T-helper 2 cell (primary cell): ENCODE measurements at regions not wholly inside any gene's neighbourhood (a gene's known extent, or its start where the extent isn't known, plus 50 kb on each side); places are given as distances from the start of the nearest gene placed in this dataset.
"Not testable (repeated sequence)": the region's sequence is repeated elsewhere in the genome, so short reads cannot be mapped to it uniquely, and the experiment has no call there.

Source experiments
- DNase-seq, 5 experiments: peaks; one replicate each; pipeline versions ENCODE4 v3.0.0 to v3.0.0-alpha.2; 2012 to 2022

DNA sequence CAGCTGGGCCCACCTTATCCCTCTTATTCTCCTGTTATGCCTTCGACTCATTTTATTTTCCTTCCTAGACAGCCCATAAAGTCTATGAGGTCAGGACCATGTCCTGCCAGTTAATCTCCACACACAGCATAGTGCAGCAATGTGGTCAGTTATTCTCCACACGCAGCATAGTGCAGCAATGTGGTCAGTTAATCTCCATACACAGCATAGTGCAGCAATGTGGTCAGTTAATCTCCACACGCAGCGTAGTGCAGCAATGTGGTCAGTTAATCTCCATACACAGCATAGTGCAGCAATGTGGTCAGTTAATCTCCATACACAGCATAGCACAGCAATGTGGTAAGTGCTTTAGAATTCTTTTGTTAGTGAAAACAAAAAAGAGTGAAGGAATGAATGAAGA is 77.8 kb downstream of the TEX36 start:
- no peak for DNase-seq

DNA sequence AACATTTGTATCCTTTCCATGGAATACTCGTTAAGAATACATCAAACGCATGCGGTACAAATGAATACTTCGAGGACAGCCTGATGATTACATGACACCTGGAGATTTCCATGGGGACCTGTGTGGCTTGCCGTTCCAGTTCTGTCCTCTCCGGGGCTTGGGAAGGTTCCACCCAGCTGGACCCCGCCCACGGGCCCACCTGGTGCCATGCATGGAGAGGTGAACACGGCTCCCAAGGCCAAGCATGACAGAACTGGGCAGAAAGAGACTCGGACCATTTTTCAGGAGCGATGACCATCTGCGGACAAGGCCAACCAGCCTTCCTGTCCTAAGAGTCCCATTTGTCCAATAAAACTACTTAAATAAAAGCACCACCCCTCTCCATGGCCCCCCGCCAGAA is 80.1 kb downstream of the TEX36 start:
- DNase-seq, result no peak

DNA sequence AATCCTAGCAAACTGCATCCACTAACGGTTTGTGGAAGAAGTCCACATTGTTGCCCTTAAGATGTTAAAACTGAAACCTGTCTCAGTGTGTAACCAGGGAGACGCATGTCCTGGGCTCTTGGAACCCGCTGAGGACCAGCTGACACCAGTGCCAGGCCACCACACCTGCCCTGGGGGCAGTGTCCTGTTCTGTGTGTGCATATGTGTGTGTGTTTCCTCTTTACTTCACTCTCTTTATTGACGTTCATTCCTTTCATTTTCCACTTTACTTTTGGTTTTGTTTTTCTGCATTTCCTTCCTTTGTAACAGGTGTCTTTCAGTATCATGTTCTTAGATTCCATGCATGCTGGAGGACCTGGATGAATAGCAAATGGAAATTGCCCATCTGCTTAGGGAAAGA is 83.8 kb downstream of the TEX36 start:
- peak in 1 of 5 experiments; percentile 5 for DNase-seq

- no peak for DNase-seq
Measured at GRCh38 chr10:125595911-125596310, 87.1 kb downstream of the TEX36 start.

DNA sequence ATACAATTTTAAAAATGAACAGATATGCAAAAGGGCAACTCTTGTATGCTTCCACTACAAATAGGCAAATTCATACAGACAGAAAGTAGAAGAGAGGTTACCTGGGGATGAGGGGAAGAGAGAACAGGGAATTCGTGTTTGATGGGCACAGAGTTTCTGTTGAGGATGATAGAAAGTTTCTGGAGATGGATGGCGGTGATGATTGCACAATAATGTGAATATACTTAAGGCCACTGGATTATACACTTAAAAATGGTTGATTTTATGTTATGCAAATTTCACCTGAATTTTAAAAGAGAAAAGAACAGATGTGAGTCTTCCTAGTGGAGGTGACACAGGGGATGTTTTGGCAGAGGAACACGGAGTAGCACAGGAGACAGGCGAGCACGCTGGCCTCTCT is 89.3 kb downstream of the TEX36 start:
- no peak for DNase-seq

DNA sequence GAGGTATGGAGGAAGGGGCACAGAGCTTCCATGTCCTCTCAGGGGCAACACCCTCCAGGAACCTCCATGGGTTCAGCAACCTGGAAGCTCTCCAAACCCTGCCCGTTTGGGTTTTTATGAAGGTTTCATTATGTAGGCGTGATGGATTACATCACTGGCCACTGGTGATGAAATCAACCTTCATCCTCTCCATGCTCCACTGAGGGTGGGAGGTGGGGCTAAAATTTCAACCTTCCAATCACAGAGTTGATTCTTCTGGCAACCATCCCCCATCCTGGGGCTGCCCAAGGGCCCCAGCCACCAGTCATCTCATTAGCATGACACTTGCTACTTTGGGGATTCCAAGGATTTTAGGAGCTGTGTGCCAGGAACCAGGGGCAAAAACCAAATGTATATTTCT is 90.1 kb downstream of the TEX36 start:
- DNase-seq, result no peak

GRCh38 chr10:125591886-125592285 is 91.1 kb downstream of the TEX36 start:
- DNase-seq, result no peak

DNA sequence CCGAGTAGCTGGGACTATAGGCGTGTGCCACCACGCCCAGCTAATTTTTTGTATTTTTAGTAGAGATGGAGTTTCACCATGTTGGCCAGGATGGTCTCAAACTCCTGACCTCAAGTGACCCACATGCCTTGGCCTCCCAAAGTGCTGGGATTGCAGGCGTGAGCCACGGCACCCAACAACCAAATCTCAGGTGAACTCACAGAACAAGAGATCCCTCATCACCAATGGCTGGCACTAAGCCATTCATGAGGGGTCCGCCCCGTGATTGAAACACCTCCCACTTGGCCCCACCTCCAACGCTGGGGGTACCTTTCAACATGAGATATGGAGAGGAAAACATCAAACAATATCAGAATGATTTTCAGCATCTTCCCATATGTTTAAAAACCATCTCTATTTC is 94.2 kb downstream of the TEX36 start:
- not testable (repeated sequence) for DNase-seq

- DNase-seq, result no peak
Measured at GRCh38 chr10:125584954-125585353, 98.0 kb downstream of the TEX36 start.

DNA sequence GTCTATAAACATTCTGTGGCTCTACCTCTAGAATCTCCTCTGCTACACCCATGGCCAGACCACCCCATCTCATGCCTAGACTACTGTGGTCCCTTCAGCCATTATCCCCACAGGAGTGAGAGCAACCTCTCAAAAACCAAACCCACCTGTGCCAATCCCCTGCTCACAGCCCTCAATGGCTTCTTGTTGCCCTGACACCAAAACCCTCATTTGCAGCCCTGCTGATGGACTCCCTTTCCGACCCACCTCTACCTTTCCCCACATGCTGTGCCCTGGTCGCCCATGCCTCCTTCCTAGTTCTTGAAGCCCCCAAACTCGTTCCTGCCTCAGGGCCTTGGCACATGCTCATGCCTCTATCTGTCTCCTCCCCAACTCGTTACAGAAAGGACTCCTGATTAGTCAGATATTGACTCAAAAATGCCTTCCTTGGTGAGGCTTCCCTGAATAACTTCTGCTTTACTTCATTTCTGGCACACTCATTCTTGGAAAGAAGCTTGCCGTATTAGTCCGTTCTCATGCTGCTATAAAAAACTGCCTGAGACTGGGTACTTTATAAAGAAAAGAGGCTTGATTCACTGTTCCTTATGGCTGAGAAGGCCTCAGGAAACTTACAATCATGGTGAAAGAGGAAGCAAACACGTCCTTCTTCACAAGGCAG is 104.2 kb downstream of the TEX36 start:
- no peak for DNase-seq

- no peak for DNase-seq
Measured at GRCh38 chr10:125575843-125576242, 107.1 kb downstream of the TEX36 start.

DNA sequence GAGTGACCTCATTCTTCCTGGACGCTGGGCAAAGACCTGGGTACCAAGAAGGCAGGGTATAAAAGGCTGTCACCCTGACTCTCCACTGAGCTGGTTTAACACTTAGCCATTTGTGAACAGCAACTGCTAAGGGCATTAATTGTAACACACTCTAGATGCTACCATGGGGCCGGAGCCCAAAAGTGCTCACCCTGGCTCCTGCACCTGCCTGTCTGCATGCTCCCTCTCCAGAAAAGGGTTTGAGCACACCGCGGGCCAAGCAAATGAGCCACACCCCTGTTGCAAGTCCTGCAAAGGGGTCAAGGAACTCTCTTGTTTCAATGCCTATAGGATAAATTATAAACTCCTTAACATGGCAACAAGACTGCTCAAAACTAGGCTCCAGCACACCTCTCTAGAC is 114.8 kb downstream of the TEX36 start:
- DNase-seq, result no peak

- DNase-seq, result no peak
Measured at GRCh38 chr10:125567529-125567928, 115.4 kb downstream of the TEX36 start.

DNA sequence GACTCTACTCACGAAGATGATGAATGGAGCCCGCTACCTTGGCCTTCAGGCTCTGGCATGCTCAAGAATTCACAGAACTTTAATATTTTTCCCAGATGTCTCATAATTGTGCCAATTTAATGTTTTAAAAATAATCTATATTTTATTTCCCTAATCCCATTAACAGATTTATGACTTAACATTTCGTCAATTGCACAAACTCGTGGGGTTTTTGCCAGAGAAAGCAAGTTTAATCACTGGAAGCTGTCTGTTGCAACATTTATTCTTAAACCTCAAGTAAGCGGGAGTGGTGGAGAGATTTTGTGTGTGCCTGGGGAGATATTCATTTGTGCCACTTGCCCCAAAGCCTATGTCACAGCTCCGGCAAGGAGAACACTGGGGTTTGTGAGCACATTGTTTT is 117.9 kb downstream of the TEX36 start:
- no peak for DNase-seq

DNA sequence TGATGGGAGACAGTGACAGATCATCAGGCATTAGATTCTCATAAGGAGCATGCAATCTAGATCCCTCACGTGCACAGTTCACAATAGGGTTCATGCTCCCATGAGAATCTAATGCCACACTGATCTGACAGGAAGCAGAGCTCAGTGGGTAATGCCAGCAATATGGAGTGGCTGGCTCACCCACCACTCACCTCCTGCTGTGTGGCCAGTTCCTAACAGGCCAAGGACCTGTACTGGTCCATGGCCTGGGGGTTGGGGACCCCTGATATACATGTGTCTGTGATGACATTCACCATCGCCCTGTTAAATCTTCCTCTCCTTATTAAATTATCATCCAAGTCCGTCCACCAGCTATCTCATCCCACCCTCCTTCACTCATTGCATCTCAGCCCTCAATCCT is 118.4 kb downstream of the TEX36 start:
- DNase-seq, result no peak

DNA sequence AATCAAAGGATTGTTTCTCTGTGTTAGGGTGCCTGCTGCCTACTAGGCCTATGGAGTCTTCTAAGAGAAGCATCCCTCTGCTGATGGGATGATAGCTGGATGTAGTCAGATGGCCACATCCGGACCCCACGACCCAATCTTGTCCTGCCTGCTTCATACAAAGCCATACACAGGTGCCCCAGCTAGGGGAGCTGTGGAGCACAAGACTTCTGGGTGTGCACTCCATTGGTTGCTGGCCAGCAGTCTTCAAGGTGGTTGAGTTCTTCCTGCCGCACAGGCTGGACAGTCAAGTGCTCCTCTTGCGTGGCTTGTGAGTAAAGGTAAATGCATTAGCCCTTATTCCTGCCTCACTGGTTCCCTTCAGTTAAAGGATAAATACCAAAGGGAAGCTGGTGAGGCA is 120.2 kb downstream of the TEX36 start:
- DNase-seq, result no peak

DNA sequence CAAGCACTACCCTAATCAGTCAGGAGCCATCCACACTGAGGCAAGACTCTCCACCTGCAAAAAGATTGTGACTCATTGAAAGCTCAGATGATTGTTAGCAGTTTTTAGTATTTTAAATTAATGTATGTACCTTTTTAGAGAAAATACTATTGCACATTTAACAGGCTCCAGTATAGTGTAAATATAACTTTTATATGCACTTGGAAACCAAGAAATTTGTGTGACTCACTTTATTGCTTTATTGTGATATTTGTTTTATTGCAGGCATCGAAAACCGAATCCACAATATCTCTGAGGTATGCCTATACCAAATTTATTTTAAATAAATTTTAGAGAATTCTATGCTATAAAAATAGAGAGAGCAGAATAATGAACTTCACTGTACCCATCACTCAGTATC is 122.0 kb downstream of the TEX36 start:
- no peak for DNase-seq

- DNase-seq, result peak in 1 of 5 experiments; percentile 54
Measured at GRCh38 chr10:125559210-125559609, 123.8 kb downstream of the TEX36 start.

GRCh38 chr10:125557801-125558505 is 125.0 kb downstream of the TEX36 start:
- DNase-seq, result no peak

GRCh38 chr10:125557311-125557710 is 125.7 kb downstream of the TEX36 start:
- DNase-seq, result no peak

DNA sequence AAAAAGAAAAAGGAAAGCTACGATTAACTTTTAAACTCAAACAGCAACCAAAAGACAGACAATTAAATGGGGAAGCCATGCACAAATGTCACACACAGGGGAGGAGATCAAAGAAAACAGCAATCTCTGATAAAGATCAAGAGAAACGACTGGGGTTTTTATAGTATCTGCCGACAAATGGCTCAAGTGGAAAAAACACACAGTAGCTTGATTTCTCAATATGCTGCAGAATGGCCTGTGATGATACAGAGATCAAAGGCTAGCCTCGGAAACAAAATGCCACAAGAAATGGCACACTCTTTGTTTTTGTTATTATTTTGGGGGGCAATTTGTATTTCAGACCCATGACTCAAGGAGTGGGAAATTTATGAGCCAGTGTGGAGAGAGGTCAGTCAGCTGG is 126.1 kb downstream of the TEX36 start:
- DNase-seq, result no peak

GRCh38 chr10:125555743-125556142 is 127.2 kb downstream of the TEX36 start:
- no peak for DNase-seq

GRCh38 chr10:125555267-125555666 is 127.7 kb downstream of the TEX36 start:
- DNase-seq, result no peak

DNA sequence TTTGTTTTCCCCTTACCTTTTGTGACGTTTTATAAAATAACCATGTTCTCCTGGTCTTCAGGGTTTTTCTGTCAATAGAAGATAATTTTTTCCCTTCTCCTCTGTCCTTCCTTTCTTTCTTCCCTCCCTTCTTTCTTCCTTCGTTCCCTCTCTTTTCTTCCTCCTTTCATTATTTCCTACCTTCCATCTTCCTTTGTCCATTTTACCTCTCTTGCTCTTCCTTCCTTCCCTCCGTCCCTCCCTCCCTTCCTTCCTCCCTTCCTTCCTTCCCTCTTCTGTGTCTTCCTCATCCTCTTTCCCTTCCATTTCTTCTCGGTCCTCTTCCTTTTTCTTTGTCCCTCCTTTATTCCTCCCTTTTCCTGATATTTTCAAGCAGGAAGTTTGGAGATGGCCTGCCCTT is 128.2 kb downstream of the TEX36 start:
- no peak for DNase-seq
